ENCODE measurements at regions not wholly inside any gene's neighbourhood (a gene's known extent, or its start where the extent isn't known, plus 50 kb on each side); places are given as distances from the start of the nearest gene placed in this dataset.
"Not testable (repeated sequence)": the region's sequence is repeated elsewhere in the genome, so short reads cannot be mapped to it uniquely, and the experiment has no call there.

- no peak overlapping the region for H3K4me3 ChIP-seq (ENCODE audit: low read depth, low read length)
- DNase-seq (ENCODE audit: low read depth): no peak
- no peak for TF ChIP-seq CTCF (IDR thresholded peaks at IDR 0.05; ENCODE audit: insufficient read depth, low read depth, low read length)
Observed at GRCh38 chr22:26837784-26838470, 180.5 kb downstream of the MIAT start.

DNA sequence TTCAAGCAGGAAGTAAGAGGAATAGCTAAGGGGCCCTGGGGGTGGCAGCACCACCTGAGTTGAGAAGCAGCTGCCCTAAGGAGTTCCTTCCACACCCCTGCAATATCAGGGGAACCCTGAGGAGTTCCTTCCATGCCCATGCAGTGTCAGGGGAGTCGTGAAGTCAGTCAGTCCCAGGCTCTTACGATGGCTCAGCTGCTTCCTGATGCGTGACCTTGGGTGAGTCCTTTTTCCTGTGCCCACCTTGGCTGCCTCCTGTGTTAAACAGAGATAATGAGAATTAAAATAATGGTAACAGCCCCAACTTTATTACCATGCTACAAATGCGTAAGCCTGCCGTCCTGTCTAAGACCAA is 181.1 kb downstream of the MIAT start:
- DNase-seq (ENCODE audit: low read depth): no peak
- no peak overlapping the region for H3K4me3 ChIP-seq (ENCODE audit: low read depth, low read length)
- no peak for TF ChIP-seq CTCF (IDR thresholded peaks at IDR 0.05; ENCODE audit: insufficient read depth, low read depth, low read length)

DNA sequence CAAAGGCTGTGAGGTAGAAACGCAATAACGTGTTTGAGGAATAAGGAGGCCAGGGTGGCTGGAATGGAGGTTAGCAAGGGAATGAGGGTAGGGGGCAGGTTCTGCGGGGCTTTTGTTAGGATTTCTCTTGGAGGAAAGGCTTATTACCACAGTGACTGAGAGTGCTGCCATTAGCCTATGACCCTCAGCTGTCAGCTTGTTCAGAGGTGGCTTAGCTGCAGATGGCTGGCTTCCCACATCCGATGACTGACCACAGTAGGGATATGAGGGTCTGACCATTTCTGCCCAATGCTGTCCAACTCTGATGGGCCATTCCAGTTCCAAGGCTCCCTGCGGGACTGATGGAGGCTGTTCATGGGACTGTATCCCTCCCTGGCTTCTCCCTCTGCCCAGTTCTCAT is 181.8 kb downstream of the MIAT start:
- no peak for TF ChIP-seq CTCF (IDR thresholded peaks at IDR 0.05; ENCODE audit: insufficient read depth, low read depth, low read length)
- DNase-seq (ENCODE audit: low read depth): no peak
- H3K4me3 ChIP-seq (ENCODE audit: low read depth, low read length): no peak overlapping the region

GRCh38 chr22:26840770-26841169 is 183.4 kb downstream of the MIAT start:
- H3K4me3 ChIP-seq (ENCODE audit: low read depth, low read length); DNase-seq (ENCODE audit: low read depth): not testable (repeated sequence)

DNA sequence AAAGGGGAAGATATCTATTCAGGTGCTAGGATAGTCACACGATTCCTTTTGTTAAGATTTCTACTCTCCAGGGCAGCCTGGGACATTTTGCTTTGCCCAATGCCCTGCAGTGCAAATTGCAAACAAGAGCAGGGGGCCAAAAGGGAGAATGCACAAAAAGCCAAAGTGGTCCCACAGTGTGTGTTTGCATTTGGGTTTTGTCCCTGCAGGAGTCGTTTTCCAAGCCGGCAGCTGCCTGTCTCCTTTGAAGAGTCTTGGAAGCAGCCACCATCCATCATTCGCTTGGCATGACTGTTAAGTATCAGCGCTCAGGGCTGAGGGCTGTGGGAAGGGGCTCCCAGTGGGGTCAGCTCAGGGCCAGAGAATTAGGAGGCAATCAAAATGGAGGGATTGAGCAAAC is 184.7 kb downstream of the MIAT start:
- H3K4me3 ChIP-seq (ENCODE audit: low read depth, low read length): no peak overlapping the region
- no peak for DNase-seq (ENCODE audit: low read depth)
- no peak for TF ChIP-seq CTCF (IDR thresholded peaks at IDR 0.05; ENCODE audit: insufficient read depth, low read depth, low read length)

DNA sequence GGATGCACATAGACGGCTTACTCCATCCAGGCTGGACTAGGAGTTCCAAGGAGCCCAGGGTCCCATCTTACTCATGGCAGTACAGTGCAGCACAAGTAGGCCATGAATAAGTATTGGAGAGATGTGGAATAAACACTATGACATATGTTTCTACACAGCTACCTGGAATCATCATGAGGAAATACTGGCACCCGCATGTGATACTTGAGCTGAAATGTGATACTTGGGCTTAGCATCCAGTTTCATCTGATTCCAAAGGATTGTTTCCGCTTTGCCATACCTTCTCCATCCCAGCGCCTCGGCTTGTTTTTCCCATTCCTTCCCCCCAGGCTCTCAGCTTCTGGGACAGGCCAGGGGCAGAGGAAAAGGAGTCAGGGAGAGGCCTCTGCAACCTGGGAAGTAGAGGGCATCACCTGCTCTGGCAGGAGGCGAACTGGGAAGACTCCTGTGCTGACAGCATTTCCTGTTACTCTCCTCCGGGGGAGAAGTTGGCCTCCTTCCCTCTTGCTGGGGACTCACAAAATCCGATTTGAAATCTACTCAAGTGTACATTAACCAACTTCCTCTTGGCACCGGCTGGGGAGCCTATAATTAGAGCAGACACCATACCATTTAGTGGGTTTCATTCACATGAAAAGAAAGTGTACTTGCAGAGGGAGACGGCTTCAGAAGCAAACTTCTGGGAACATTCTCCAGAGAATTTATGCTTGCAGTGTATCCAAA is 187.8 kb downstream of the MIAT start:
- no peak for TF ChIP-seq CTCF (IDR thresholded peaks at IDR 0.05; ENCODE audit: insufficient read depth, low read depth, low read length)
- no peak for DNase-seq (ENCODE audit: low read depth)
- H3K4me3 ChIP-seq (ENCODE audit: low read depth, low read length): no peak overlapping the region

GRCh38 chr22:26846076-26846475 is 188.7 kb downstream of the MIAT start:
- no peak for TF ChIP-seq CTCF (IDR thresholded peaks at IDR 0.05; ENCODE audit: insufficient read depth, low read depth, low read length)
- no peak for DNase-seq (ENCODE audit: low read depth)
- no peak overlapping the region for H3K4me3 ChIP-seq (ENCODE audit: low read depth, low read length)

Data from fibroblast of villous mesenchyme (primary cell).